ENCODE measurements at regions not wholly inside any gene's neighbourhood (a gene's known extent, or its start where the extent isn't known, plus 50 kb on each side); places are given as distances from the start of the nearest gene placed in this dataset.

GRCh38 chr2:58911877-58912276, 670.8 kb upstream of the FANCL start:
- no peak for DNase-seq

GRCh38 chr2:58908501-58909154, 667.5 kb upstream of the FANCL start:
- DNase-seq: no peak

GRCh38 chr2:58907644-58908043, 666.5 kb upstream of the FANCL start:
- DNase-seq: no peak

GRCh38 chr2:58906081-58906645, 665.0 kb upstream of the FANCL start:
- no peak for DNase-seq

GRCh38 chr2:58904095-58904494, 663.0 kb upstream of the FANCL start:
- no peak for DNase-seq

GRCh38 chr2:58903427-58903826, 662.3 kb upstream of the FANCL start:
- no peak for DNase-seq

GRCh38 chr2:58900246-58901027, 659.3 kb upstream of the FANCL start:
- no peak for DNase-seq

- no peak for DNase-seq
Observed at GRCh38 chr2:58899692-58900091, 658.6 kb upstream of the FANCL start.

- no peak for DNase-seq
Observed at GRCh38 chr2:58896638-58897037, 655.5 kb upstream of the FANCL start.

- no peak for DNase-seq
Observed at GRCh38 chr2:58895857-58896256, 654.7 kb upstream of the FANCL start.

GRCh38 chr2:58893656-58894351, 652.7 kb upstream of the FANCL start:
- no peak for DNase-seq

- no peak for DNase-seq
Observed at GRCh38 chr2:58891828-58892377, 650.8 kb upstream of the FANCL start.

GRCh38 chr2:58890865-58891525, 649.9 kb upstream of the FANCL start:
- DNase-seq: no peak

- no peak for DNase-seq
Observed at GRCh38 chr2:58886009-58886408, 644.9 kb upstream of the FANCL start.

GRCh38 chr2:58879834-58880233, 638.7 kb upstream of the FANCL start:
- no peak for DNase-seq

GRCh38 chr2:58878778-58879177, 637.7 kb upstream of the FANCL start:
- DNase-seq: no peak

GRCh38 chr2:58876126-58876525, 635.0 kb upstream of the FANCL start:
- DNase-seq: no peak

- DNase-seq: no peak
Observed at GRCh38 chr2:58875436-58875835, 634.3 kb upstream of the FANCL start.

- no peak for DNase-seq
Observed at GRCh38 chr2:58871469-58872142, 630.5 kb upstream of the FANCL start.

- DNase-seq: no peak
Observed at GRCh38 chr2:58870704-58871103, 629.6 kb upstream of the FANCL start.

GRCh38 chr2:58866946-58867345, 625.8 kb upstream of the FANCL start:
- no peak for DNase-seq

GRCh38 chr2:58866527-58866926, 625.4 kb upstream of the FANCL start:
- DNase-seq: no peak
